ENCODE measurements at regions not wholly inside any gene's neighbourhood (a gene's known extent, or its start where the extent isn't known, plus 50 kb on each side); places are given as distances from the start of the nearest gene placed in this dataset.

DNA sequence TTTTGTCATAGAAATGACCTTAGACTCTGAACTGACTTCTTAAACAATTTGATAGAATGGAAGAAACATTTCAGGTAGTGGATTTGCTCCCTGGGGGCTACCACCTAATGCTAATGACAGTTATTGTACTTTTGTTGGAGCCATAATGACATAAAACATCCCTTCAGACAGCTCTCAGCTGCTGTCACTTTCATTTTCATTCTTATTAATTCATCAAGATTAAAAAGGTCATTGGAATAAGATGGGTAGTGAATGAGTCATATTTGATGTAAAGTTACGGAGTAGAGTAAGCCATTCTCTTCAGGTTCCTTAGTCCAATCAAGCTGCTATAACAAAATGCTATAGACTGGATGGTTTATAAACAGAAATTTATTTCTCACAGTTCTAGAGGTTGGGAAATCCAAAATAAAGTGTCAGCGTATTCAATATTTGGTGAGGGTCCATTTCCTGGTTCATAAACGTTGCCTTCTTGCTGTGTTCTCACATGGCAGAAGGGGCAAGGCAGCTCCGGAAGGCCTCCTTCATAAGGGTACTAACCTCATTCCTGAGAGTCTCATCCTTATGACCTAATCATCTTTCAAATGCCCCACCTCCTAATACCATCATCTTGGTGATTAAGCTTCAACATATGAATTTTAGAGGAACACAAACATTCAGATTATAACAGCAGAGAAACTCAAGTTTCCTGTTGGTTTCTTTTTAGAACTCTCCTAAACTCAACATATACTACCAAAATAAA lies 268.5 kb downstream of the ARAP2 start:
- H3K4me3 ChIP-seq (ENCODE audit: low read depth, low read length, poor library complexity, severe bottlenecking) = no peak overlapping the region
- intact Hi-C loops (cut with micrococcal nuclease; ENCODE audit: unreplicated experiment) = no loop called here
- TF ChIP-seq EZH2 (IDR thresholded peaks at IDR 0.05; ENCODE audit: borderline replicate concordance, low read depth, low read length, poor library complexity, severe bottlenecking) = no peak
- TF ChIP-seq, protein P1, sequence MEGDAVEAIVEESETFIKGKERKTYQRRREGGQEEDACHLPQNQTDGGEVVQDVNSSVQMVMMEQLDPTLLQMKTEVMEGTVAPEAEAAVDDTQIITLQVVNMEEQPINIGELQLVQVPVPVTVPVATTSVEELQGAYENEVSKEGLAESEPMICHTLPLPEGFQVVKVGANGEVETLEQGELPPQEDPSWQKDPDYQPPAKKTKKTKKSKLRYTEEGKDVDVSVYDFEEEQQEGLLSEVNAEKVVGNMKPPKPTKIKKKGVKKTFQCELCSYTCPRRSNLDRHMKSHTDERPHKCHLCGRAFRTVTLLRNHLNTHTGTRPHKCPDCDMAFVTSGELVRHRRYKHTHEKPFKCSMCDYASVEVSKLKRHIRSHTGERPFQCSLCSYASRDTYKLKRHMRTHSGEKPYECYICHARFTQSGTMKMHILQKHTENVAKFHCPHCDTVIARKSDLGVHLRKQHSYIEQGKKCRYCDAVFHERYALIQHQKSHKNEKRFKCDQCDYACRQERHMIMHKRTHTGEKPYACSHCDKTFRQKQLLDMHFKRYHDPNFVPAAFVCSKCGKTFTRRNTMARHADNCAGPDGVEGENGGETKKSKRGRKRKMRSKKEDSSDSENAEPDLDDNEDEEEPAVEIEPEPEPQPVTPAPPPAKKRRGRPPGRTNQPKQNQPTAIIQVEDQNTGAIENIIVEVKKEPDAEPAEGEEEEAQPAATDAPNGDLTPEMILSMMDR (conservative IDR thresholded peaks at IDR 0.05; ENCODE audit: low read depth, low read length) = no peak
- DNase-seq (ENCODE audit: low spot score) = no peak
- H3K27me3 ChIP-seq (replicated peaks; ENCODE audit: insufficient read depth, low read depth, low read length, poor library complexity) = no peaks in the 10 kb centered on the region
- CTCF ChIA-PET = no interaction called here
- no peak overlapping the region for H3K27ac ChIP-seq (ENCODE audit: low read depth, low read length, poor library complexity, severe bottlenecking)
- H3K9me3 ChIP-seq (ENCODE audit: low read depth, low read length, poor library complexity, severe bottlenecking) = peaks cover 15% of the 10 kb centered on the region
- POLR2A ChIA-PET (ENCODE audit: low non-redundant PET) = no interaction called here
- no peaks in the 10 kb centered on the region for H3K36me3 ChIP-seq (ENCODE audit: insufficient read depth, low read length, poor library complexity, severe bottlenecking)
- BruUV-seq (replicated peaks) = no TSS peak
- no peaks in the 10 kb centered on the region for H3K4me1 ChIP-seq (ENCODE audit: insufficient read depth, low read length, poor library complexity, severe bottlenecking)

DNA sequence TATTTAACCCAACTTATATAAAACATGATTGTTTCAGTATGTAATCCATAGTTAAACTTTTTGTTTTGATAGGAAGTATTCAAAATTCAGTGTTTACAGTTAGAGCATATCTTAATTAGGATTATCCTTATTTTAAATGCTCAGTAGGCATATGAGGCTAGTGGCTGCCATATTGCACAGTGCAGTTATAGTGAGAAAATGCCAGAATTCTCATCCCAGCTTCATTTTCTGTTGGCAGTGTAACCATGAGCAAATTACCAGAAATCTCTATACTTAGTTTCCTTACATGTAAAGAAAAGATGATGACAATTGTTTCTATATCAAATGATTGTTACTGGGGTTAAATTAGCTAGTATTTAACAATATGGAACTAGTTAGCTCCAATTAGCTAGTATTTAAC lies 265.8 kb downstream of the ARAP2 start:
- POLR2A ChIA-PET (ENCODE audit: low non-redundant PET) = no interaction called here

DNA sequence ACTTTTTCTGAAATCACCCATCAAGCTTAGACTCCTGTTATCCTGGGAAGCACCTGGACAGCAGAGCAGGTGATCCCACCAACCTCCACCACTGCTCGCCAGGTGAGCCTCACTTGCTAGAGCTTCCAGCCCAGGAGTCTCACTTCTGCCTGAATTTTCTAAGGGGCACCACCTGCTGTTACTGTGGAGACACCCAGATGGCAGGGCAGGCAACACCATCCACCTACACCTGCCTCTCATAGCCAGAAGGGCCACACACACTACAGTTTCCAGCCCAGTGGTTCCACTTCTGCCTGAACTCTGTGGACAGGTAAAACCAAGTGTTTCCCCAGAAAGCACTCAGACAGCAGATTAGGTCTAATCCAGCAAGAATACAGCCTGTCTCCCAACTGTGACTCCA lies 262.0 kb downstream of the ARAP2 start:
- no peak for DNase-seq (ENCODE audit: low spot score)
- Histone ChIP-seq H3K36me3 (ENCODE audit: insufficient read depth, low read length, poor library complexity, severe bottlenecking) (no peaks in the 10 kb centered on the region), H3K9me3 (ENCODE audit: low read depth, low read length, poor library complexity, severe bottlenecking) (peaks cover 6% of the 10 kb centered on the region), H3K27me3 (replicated peaks; ENCODE audit: insufficient read depth, low read depth, low read length, poor library complexity) (no peaks in the 10 kb centered on the region), H3K4me3 (ENCODE audit: low read depth, low read length, poor library complexity, severe bottlenecking) (no peak overlapping the region), H3K27ac (ENCODE audit: low read depth, low read length, poor library complexity, severe bottlenecking) (no peak overlapping the region), H3K4me1 (ENCODE audit: insufficient read depth, low read length, poor library complexity, severe bottlenecking) (no peaks in the 10 kb centered on the region)
- CTCF ChIA-PET = no interaction called here
- intact Hi-C loops (cut with micrococcal nuclease; ENCODE audit: unreplicated experiment) = no loop called here
- POLR2A ChIA-PET (ENCODE audit: low non-redundant PET) = no interaction called here
- no TSS peak for BruUV-seq (replicated peaks)
- TF ChIP-seq EZH2 (IDR thresholded peaks at IDR 0.05; ENCODE audit: borderline replicate concordance, low read depth, low read length, poor library complexity, severe bottlenecking) = no peak
- TF ChIP-seq, protein P1 (conservative IDR thresholded peaks at IDR 0.05; ENCODE audit: low read depth, low read length) = no peak

More for the DNA sequence above, 265.8 kb downstream of the ARAP2 start:
- no peaks in the 10 kb centered on the region for H3K36me3 ChIP-seq (ENCODE audit: insufficient read depth, low read length, poor library complexity, severe bottlenecking)
- H3K27me3 ChIP-seq (replicated peaks; ENCODE audit: insufficient read depth, low read depth, low read length, poor library complexity) = no peaks in the 10 kb centered on the region
- H3K9me3 ChIP-seq (ENCODE audit: low read depth, low read length, poor library complexity, severe bottlenecking) = peaks cover 15% of the 10 kb centered on the region
- no peak for TF ChIP-seq EZH2 (IDR thresholded peaks at IDR 0.05; ENCODE audit: borderline replicate concordance, low read depth, low read length, poor library complexity, severe bottlenecking)
- TF ChIP-seq, protein P1 (conservative IDR thresholded peaks at IDR 0.05; ENCODE audit: low read depth, low read length) = no peak
- intact Hi-C loops (cut with micrococcal nuclease; ENCODE audit: unreplicated experiment) = no loop called here
- H3K27ac ChIP-seq (ENCODE audit: low read depth, low read length, poor library complexity, severe bottlenecking) = no peak overlapping the region
- no peak for DNase-seq (ENCODE audit: low spot score)
- CTCF ChIA-PET = no interaction called here
- H3K4me3 ChIP-seq (ENCODE audit: low read depth, low read length, poor library complexity, severe bottlenecking) = no peak overlapping the region
- no TSS peak for BruUV-seq (replicated peaks)
- no peaks in the 10 kb centered on the region for H3K4me1 ChIP-seq (ENCODE audit: insufficient read depth, low read length, poor library complexity, severe bottlenecking)
